H9 (cell line): ENCODE measurements at regions not wholly inside any gene's neighbourhood (a gene's known extent, or its start where the extent isn't known, plus 50 kb on each side); places are given as distances from the start of the nearest gene placed in this dataset.

Source experiments
- DNase-seq: peaks from one replicate; pipeline ENCODE4 v3.0.0-alpha.2; 2017
- H2AFZ ChIP-seq: one replicate; pipeline ENCODE4 v1.6.1; 2013; ENCODE audit warnings: mild to moderate bottlenecking, low read length, control low read depth, moderate library complexity
- H2AK5ac ChIP-seq: 2 replicates; pipeline ENCODE4 v1.6.1; 2013; ENCODE audit warnings: low read length, control low read depth, mixed read lengths; ENCODE audit not compliant: insufficient read length
- H2BK120ac ChIP-seq: one replicate; pipeline ENCODE4 v1.6.1; 2013; ENCODE audit warnings: low read depth, mild to moderate bottlenecking, low read length, control low read depth, inconsistent platforms; ENCODE audit not compliant: poor library complexity, severe bottlenecking
- H2BK12ac ChIP-seq: 2 replicates; pipeline ENCODE4 v1.6.1; 2013; ENCODE audit warnings: low read length, control low read depth, mixed read lengths, low read depth; ENCODE audit not compliant: insufficient read length
- H2BK15ac ChIP-seq: 2 replicates; pipeline ENCODE4 v1.6.1; 2013; ENCODE audit warnings: low read depth, low read length, control low read depth
- H2BK20ac ChIP-seq: one replicate; pipeline ENCODE4 v1.6.1; 2013; ENCODE audit warnings: low read depth, mild to moderate bottlenecking, low read length, control low read depth, inconsistent platforms; ENCODE audit not compliant: poor library complexity, severe bottlenecking
- H2BK5ac ChIP-seq: 2 replicates; pipeline ENCODE4 v1.6.1; 2013; ENCODE audit warnings: low read length, control low read depth, mixed read lengths; ENCODE audit not compliant: insufficient read length
- H3K14ac ChIP-seq: 2 replicates; pipeline ENCODE4 v1.6.1; 2013; ENCODE audit warnings: low read length, control low read depth; ENCODE audit not compliant: insufficient read depth
- H3K18ac ChIP-seq: 2 replicates; pipeline ENCODE4 v1.6.1; 2013; ENCODE audit warnings: low read depth, mild to moderate bottlenecking, mixed read lengths, low read length, control low read depth; ENCODE audit not compliant: insufficient read length
- H3K23ac ChIP-seq: 2 replicates; pipeline ENCODE4 v1.6.1; 2013; ENCODE audit warnings: low read length, control low read depth, mixed read lengths, low read depth; ENCODE audit not compliant: insufficient read length
- H3K23me2 ChIP-seq: 2 replicates; pipeline ENCODE4 v1.6.1; 2013; ENCODE audit warnings: low read depth, mild to moderate bottlenecking, mixed read lengths, low read length, control low read depth; ENCODE audit not compliant: insufficient read length, poor library complexity, severe bottlenecking
- H3K27ac ChIP-seq: 2 replicates; pipeline ENCODE4 v1.5.1; 2013; ENCODE audit warnings: low read length, control low read depth, mixed read lengths, low read depth; ENCODE audit not compliant: insufficient read length
- H3K27me3 ChIP-seq: 2 replicates; pipeline ENCODE4 v1.6.1; 2013; ENCODE audit warnings: low read length, control low read depth, inconsistent platforms; ENCODE audit not compliant: insufficient read depth
- H3K4ac ChIP-seq: 2 replicates; pipeline ENCODE4 v1.6.1; 2013; ENCODE audit warnings: low read depth, mild to moderate bottlenecking, control low read depth, inconsistent platforms, low read length, moderate library complexity
- H3K4me1 ChIP-seq: 2 replicates; pipeline ENCODE4 v1.6.1; 2013; ENCODE audit warnings: low read length, control low read depth, inconsistent platforms; ENCODE audit not compliant: insufficient read depth
- H3K4me2 ChIP-seq: 2 replicates; pipeline ENCODE4 v1.6.1; 2013; ENCODE audit warnings: low read length, control low read depth, mixed read lengths; ENCODE audit not compliant: insufficient read length, insufficient read depth
- H3K56ac ChIP-seq: 2 replicates; pipeline ENCODE4 v1.6.1; 2013; ENCODE audit warnings: low read depth, mild to moderate bottlenecking, mixed read lengths, low read length, control low read depth; ENCODE audit not compliant: insufficient read length
- H3K79me1 ChIP-seq: 2 replicates; pipeline ENCODE4 v1.6.1; 2013; ENCODE audit warnings: low read depth, mild to moderate bottlenecking, moderate library complexity, low read length, control low read depth, inconsistent platforms; ENCODE audit not compliant: insufficient read depth, poor library complexity, severe bottlenecking
- H3K79me2 ChIP-seq: 2 replicates; pipeline ENCODE4 v1.6.1; 2013; ENCODE audit warnings: low read length, control low read depth, inconsistent platforms; ENCODE audit not compliant: insufficient read depth
- H3K9ac ChIP-seq: 2 replicates; pipeline ENCODE4 v1.6.1; 2013; ENCODE audit warnings: low read length, control low read depth, mixed read lengths; ENCODE audit not compliant: insufficient read length; ENCODE audit errors: extremely low read depth
- H3K9me3 ChIP-seq: one replicate; pipeline ENCODE4 v1.6.1; 2013; ENCODE audit warnings: low read depth, low read length, inconsistent platforms; ENCODE audit not compliant: control insufficient read depth
- H3T11ph ChIP-seq: one replicate; pipeline ENCODE4 v1.6.1; 2013; ENCODE audit warnings: mild to moderate bottlenecking, low read length, control low read depth, inconsistent platforms
- H4K20me1 ChIP-seq: one replicate; pipeline ENCODE4 v1.6.1; 2013; ENCODE audit not compliant: control insufficient read depth, insufficient read length, insufficient read depth
- H4K5ac ChIP-seq: 2 replicates; pipeline ENCODE4 v1.6.1; 2013; ENCODE audit warnings: low read depth, mild to moderate bottlenecking, mixed read lengths, low read length, control low read depth; ENCODE audit not compliant: insufficient read length
- H4K8ac ChIP-seq: replicated peaks from 2 replicates; pipeline ENCODE4 v1.6.1; 2013; ENCODE audit warnings: low read length, control low read depth, mixed read lengths, low read depth; ENCODE audit not compliant: insufficient read length
- H4K91ac ChIP-seq: 2 replicates; pipeline ENCODE4 v1.6.1; 2013; ENCODE audit warnings: low read depth, mild to moderate bottlenecking, moderate library complexity, mixed read lengths, low read length, control low read depth; ENCODE audit not compliant: insufficient read length
- H3K27ac Mint-ChIP-seq, 3 experiments: 2 replicates in 2 of 3; 3 replicates in 1 of 3; pipeline ENCODE4 v1.8.0; 2020 to 2021; ENCODE audit warnings: mixed read lengths in 3 of 3, mild to moderate bottlenecking in 1 of 3, moderate library complexity in 1 of 3
- H3K27me3 Mint-ChIP-seq: 2 replicates; pipeline ENCODE4 v1.8.0; 2021; ENCODE audit warnings: low read depth, mild to moderate bottlenecking, moderate library complexity, mixed read lengths
- H3K36me3 Mint-ChIP-seq, 3 experiments: 2 replicates in 2 of 3; 3 replicates in 1 of 3; pipeline ENCODE4 v1.8.0; 2020 to 2021; ENCODE audit warnings: low read depth in 3 of 3, mixed read lengths in 3 of 3; ENCODE audit not compliant: insufficient read depth in 1 of 3
- H3K4me1 Mint-ChIP-seq, 2 experiments: 2 replicates each; pipeline ENCODE4 v1.8.0; 2020; ENCODE audit warnings: mixed read lengths in 2 of 2
- H3K4me3 Mint-ChIP-seq, 2 experiments: 2 replicates in 1 of 2; 3 replicates in 1 of 2; pipeline ENCODE4 v1.8.0; 2020 to 2021; ENCODE audit warnings: mild to moderate bottlenecking in 2 of 2, mixed read lengths in 2 of 2, moderate library complexity in 1 of 2
- H3K9me3 Mint-ChIP-seq, 2 experiments: 2 replicates in 1 of 2; 3 replicates in 1 of 2; pipeline ENCODE4 v1.8.0; 2020; ENCODE audit warnings: mild to moderate bottlenecking in 2 of 2, mixed read lengths in 2 of 2, moderate library complexity in 1 of 2
- WGBS: extraction: QIAGEN DNeasy Blood & Tissue Kit; methylation state at CpG from one replicate; pipeline ENCODE4 v1.1.7; 2013; ENCODE audit warnings: missing lambda C conversion rate, low lambda C conversion rate, mixed read lengths; ENCODE audit not compliant: insufficient read length; ENCODE audit errors: extremely low coverage; 5-methylcytosine and 5-hydroxymethylcytosine counted together
- TF ChIP-seq, protein P1 (sequence below): fragments of 200-600 bp; sonication (generic); conservative IDR thresholded peaks from 3 replicates; pipeline ENCODE4 v1.8.0; 2021; ENCODE audit warnings: antibody characterized with exemption, mild to moderate bottlenecking

GRCh38 chr2:11904941-11905340 lies 158.5 kb downstream of the LPIN1 start:
- H3K9me3 Mint-ChIP-seq, result no peaks in the 10 kb centered on the region; a peak in 1 of 5 replicates
- Histone ChIP-seq H4K8ac (no peak overlapping the region), H3K56ac (no peak overlapping the region), H3K23me2 (no peaks in the 10 kb centered on the region), H2BK20ac (no peak overlapping the region), H3K4me1 (no peaks in the 10 kb centered on the region), H2BK12ac (no peak overlapping the region), H3K9ac (no peak overlapping the region), H3K79me2 (no peaks in the 10 kb centered on the region), H3K27me3 (no peaks in the 10 kb centered on the region; the same call in 1 of the 2 replicates), H3K79me1 (no peaks in the 10 kb centered on the region), H3K14ac (no peak overlapping the region), H2AK5ac (no peak overlapping the region), H3K9me3 (no peaks in the 10 kb centered on the region), H3T11ph (no peak overlapping the region), H2BK120ac (no peak overlapping the region), H3K23ac (no peak overlapping the region), H4K20me1 (no peaks in the 10 kb centered on the region), H3K4me2 (no peak overlapping the region), H4K5ac (no peak overlapping the region), H2BK15ac (no peak overlapping the region), H3K4ac (no peak overlapping the region), H2AFZ (no peak overlapping the region), H2BK5ac (no peak overlapping the region), H4K91ac (no peak overlapping the region), H3K27ac (no peak overlapping the region), H3K18ac (no peak overlapping the region)
- H3K4me3 Mint-ChIP-seq, result no peak overlapping the region
- TF ChIP-seq, protein P1, sequence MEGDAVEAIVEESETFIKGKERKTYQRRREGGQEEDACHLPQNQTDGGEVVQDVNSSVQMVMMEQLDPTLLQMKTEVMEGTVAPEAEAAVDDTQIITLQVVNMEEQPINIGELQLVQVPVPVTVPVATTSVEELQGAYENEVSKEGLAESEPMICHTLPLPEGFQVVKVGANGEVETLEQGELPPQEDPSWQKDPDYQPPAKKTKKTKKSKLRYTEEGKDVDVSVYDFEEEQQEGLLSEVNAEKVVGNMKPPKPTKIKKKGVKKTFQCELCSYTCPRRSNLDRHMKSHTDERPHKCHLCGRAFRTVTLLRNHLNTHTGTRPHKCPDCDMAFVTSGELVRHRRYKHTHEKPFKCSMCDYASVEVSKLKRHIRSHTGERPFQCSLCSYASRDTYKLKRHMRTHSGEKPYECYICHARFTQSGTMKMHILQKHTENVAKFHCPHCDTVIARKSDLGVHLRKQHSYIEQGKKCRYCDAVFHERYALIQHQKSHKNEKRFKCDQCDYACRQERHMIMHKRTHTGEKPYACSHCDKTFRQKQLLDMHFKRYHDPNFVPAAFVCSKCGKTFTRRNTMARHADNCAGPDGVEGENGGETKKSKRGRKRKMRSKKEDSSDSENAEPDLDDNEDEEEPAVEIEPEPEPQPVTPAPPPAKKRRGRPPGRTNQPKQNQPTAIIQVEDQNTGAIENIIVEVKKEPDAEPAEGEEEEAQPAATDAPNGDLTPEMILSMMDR, result no peak
- no CpG with 5 or more reads among the region's 3 CpGs for WGBS
- no peak for DNase-seq
- no peaks in the 10 kb centered on the region; a peak in 1 of 4 replicates for H3K4me1 Mint-ChIP-seq
- H3K27me3 Mint-ChIP-seq, result no peaks in the 10 kb centered on the region; the same call in 1 of the 2 replicates
- H3K27ac Mint-ChIP-seq, result no peak overlapping the region
- H3K36me3 Mint-ChIP-seq, result 0 out of 7 replicates have a peak, but pooled peaks cover 0 to 1% (median 0%) of the 10 kb centered on the region in 3 experiments
